WTC11 (cell line): ENCODE measurements at regions not wholly inside any gene's neighbourhood (a gene's known extent, or its start where the extent isn't known, plus 50 kb on each side); places are given as distances from the start of the nearest gene placed in this dataset.

ENCODE experiments used
- KAT7 ChIP-seq: sonication (generic); formaldehyde crosslinking; IDR thresholded peaks from 2 replicates; pipeline ENCODE4 v1.8.1; 2023; ENCODE audit warnings: missing genetic modification reagents, mild to moderate bottlenecking, borderline replicate concordance
- NFATC4 ChIP-seq: fragments of 250-450 bp; sonication (Bioruptor Pico); IDR thresholded peaks from 2 replicates; pipeline ENCODE4 v1.9.0; 2021; ENCODE audit warnings: mild to moderate bottlenecking
- NFYB ChIP-seq: sonication (generic); formaldehyde crosslinking; conservative IDR thresholded peaks from 2 replicates; pipeline ENCODE4 v1.8.0; 2022; ENCODE audit warnings: low read depth, missing genetic modification reagents
- SP1 ChIP-seq: sonication (generic); formaldehyde crosslinking; conservative IDR thresholded peaks from 2 replicates; pipeline ENCODE4 v1.8.1; 2022; ENCODE audit warnings: missing genetic modification reagents
- TF ChIP-seq, protein P1 (sequence below): sonication (generic); formaldehyde crosslinking; IDR thresholded peaks from 2 replicates; pipeline ENCODE4 v1.8.0; 2022; ENCODE audit warnings: missing genetic modification reagents
- TF ChIP-seq, protein P2 (sequence below): sonication (generic); formaldehyde crosslinking; IDR thresholded peaks from 2 replicates; pipeline ENCODE4 v1.8.0; 2023; ENCODE audit warnings: missing genetic modification reagents
- TF ChIP-seq, protein P3 (sequence below): fragments of 200-600 bp; IDR thresholded peaks from 2 replicates; pipeline ENCODE4 v1.8.0; 2022; ENCODE audit warnings: antibody characterized with exemption
- TF ChIP-seq, protein P4 (sequence below): sonication (generic); formaldehyde crosslinking; IDR thresholded peaks from 2 replicates; pipeline ENCODE4 v1.8.1; 2023; ENCODE audit warnings: mild to moderate bottlenecking, missing genetic modification reagents
- TF ChIP-seq, protein P5 (sequence below): sonication (generic); formaldehyde crosslinking; IDR thresholded peaks from 2 replicates; pipeline ENCODE4 v1.8.1; 2023; ENCODE audit warnings: mild to moderate bottlenecking, missing genetic modification reagents, borderline replicate concordance
- TF ChIP-seq, protein P6 (sequence below): sonication (generic); formaldehyde crosslinking; conservative IDR thresholded peaks from 2 replicates; pipeline ENCODE4 v1.8.1; 2022; ENCODE audit warnings: mild to moderate bottlenecking, missing genetic modification reagents
- TF ChIP-seq, protein P7 (sequence below): sonication (generic); formaldehyde crosslinking; IDR thresholded peaks from 2 replicates; pipeline ENCODE4 v1.8.1; 2023; ENCODE audit warnings: mild to moderate bottlenecking, missing genetic modification reagents, moderate library complexity

DNA sequence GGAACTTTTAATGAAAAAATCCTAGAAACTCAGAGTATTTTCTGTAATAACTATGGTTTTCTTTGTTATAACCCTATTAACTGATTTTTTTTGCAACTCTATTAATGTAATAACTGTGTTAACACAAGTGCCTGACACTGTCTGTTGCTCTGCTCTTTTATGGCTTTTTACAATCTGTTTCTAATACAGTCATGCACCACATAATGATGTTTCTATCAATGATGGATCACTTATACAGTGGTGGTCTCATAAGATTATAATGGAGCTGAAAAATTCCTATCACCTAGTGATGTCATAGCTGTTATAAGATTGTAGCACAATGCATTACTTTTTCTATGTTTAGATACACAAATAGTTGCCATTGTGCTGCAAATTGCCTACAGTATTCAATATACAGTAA lies 123.1 kb upstream of the SV2C start:
- TF ChIP-seq, protein P1, sequence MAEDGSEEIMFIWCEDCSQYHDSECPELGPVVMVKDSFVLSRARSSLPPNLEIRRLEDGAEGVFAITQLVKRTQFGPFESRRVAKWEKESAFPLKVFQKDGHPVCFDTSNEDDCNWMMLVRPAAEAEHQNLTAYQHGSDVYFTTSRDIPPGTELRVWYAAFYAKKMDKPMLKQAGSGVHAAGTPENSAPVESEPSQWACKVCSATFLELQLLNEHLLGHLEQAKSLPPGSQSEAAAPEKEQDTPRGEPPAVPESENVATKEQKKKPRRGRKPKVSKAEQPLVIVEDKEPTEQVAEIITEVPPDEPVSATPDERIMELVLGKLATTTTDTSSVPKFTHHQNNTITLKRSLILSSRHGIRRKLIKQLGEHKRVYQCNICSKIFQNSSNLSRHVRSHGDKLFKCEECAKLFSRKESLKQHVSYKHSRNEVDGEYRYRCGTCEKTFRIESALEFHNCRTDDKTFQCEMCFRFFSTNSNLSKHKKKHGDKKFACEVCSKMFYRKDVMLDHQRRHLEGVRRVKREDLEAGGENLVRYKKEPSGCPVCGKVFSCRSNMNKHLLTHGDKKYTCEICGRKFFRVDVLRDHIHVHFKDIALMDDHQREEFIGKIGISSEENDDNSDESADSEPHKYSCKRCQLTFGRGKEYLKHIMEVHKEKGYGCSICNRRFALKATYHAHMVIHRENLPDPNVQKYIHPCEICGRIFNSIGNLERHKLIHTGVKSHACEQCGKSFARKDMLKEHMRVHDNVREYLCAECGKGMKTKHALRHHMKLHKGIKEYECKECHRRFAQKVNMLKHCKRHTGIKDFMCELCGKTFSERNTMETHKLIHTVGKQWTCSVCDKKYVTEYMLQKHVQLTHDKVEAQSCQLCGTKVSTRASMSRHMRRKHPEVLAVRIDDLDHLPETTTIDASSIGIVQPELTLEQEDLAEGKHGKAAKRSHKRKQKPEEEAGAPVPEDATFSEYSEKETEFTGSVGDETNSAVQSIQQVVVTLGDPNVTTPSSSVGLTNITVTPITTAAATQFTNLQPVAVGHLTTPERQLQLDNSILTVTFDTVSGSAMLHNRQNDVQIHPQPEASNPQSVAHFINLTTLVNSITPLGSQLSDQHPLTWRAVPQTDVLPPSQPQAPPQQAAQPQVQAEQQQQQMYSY (CRISPR knock-in tag) = no peak
- TF ChIP-seq NFATC4 (CRISPR knock-in tag) = no peak
- TF ChIP-seq, protein P2, sequence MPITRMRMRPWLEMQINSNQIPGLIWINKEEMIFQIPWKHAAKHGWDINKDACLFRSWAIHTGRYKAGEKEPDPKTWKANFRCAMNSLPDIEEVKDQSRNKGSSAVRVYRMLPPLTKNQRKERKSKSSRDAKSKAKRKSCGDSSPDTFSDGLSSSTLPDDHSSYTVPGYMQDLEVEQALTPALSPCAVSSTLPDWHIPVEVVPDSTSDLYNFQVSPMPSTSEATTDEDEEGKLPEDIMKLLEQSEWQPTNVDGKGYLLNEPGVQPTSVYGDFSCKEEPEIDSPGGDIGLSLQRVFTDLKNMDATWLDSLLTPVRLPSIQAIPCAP (CRISPR knock-in tag) = no peak
- no peak for TF ChIP-seq NFYB
- TF ChIP-seq, protein P3, sequence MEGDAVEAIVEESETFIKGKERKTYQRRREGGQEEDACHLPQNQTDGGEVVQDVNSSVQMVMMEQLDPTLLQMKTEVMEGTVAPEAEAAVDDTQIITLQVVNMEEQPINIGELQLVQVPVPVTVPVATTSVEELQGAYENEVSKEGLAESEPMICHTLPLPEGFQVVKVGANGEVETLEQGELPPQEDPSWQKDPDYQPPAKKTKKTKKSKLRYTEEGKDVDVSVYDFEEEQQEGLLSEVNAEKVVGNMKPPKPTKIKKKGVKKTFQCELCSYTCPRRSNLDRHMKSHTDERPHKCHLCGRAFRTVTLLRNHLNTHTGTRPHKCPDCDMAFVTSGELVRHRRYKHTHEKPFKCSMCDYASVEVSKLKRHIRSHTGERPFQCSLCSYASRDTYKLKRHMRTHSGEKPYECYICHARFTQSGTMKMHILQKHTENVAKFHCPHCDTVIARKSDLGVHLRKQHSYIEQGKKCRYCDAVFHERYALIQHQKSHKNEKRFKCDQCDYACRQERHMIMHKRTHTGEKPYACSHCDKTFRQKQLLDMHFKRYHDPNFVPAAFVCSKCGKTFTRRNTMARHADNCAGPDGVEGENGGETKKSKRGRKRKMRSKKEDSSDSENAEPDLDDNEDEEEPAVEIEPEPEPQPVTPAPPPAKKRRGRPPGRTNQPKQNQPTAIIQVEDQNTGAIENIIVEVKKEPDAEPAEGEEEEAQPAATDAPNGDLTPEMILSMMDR = no peak
- TF ChIP-seq, protein P4, sequence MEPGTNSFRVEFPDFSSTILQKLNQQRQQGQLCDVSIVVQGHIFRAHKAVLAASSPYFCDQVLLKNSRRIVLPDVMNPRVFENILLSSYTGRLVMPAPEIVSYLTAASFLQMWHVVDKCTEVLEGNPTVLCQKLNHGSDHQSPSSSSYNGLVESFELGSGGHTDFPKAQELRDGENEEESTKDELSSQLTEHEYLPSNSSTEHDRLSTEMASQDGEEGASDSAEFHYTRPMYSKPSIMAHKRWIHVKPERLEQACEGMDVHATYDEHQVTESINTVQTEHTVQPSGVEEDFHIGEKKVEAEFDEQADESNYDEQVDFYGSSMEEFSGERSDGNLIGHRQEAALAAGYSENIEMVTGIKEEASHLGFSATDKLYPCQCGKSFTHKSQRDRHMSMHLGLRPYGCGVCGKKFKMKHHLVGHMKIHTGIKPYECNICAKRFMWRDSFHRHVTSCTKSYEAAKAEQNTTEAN (CRISPR knock-in tag) = no peak
- TF ChIP-seq, protein P5, sequence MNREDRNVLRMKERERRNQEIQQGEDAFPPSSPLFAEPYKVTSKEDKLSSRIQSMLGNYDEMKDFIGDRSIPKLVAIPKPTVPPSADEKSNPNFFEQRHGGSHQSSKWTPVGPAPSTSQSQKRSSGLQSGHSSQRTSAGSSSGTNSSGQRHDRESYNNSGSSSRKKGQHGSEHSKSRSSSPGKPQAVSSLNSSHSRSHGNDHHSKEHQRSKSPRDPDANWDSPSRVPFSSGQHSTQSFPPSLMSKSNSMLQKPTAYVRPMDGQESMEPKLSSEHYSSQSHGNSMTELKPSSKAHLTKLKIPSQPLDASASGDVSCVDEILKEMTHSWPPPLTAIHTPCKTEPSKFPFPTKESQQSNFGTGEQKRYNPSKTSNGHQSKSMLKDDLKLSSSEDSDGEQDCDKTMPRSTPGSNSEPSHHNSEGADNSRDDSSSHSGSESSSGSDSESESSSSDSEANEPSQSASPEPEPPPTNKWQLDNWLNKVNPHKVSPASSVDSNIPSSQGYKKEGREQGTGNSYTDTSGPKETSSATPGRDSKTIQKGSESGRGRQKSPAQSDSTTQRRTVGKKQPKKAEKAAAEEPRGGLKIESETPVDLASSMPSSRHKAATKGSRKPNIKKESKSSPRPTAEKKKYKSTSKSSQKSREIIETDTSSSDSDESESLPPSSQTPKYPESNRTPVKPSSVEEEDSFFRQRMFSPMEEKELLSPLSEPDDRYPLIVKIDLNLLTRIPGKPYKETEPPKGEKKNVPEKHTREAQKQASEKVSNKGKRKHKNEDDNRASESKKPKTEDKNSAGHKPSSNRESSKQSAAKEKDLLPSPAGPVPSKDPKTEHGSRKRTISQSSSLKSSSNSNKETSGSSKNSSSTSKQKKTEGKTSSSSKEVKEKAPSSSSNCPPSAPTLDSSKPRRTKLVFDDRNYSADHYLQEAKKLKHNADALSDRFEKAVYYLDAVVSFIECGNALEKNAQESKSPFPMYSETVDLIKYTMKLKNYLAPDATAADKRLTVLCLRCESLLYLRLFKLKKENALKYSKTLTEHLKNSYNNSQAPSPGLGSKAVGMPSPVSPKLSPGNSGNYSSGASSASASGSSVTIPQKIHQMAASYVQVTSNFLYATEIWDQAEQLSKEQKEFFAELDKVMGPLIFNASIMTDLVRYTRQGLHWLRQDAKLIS (CRISPR knock-in tag) = no peak
- TF ChIP-seq, protein P6, sequence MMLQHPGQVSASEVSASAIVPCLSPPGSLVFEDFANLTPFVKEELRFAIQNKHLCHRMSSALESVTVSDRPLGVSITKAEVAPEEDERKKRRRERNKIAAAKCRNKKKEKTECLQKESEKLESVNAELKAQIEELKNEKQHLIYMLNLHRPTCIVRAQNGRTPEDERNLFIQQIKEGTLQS = no peak
- TF ChIP-seq SP1 (CRISPR knock-in tag) = no peak
- no peak for TF ChIP-seq KAT7 (CRISPR knock-in tag)
- TF ChIP-seq, protein P7, sequence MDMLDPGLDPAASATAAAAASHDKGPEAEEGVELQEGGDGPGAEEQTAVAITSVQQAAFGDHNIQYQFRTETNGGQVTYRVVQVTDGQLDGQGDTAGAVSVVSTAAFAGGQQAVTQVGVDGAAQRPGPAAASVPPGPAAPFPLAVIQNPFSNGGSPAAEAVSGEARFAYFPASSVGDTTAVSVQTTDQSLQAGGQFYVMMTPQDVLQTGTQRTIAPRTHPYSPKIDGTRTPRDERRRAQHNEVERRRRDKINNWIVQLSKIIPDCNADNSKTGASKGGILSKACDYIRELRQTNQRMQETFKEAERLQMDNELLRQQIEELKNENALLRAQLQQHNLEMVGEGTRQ (CRISPR knock-in tag) = no peak
